HUDEP-2 (cell line): ENCODE measurements at regions not wholly inside any gene's neighbourhood (a gene's known extent, or its start where the extent isn't known, plus 50 kb on each side); places are given as distances from the start of the nearest gene placed in this dataset.
"Not testable (repeated sequence)": the region's sequence is repeated elsewhere in the genome, so short reads cannot be mapped to it uniquely, and the experiment has no call there.

Experiments
- DNase-seq, 76 experiments: peaks; one replicate each; lab custom pipeline; 2025; ENCODE audit not compliant: unreplicated experiment in 76 of 76; lab: John Stamatoyannopoulos, UW

DNA sequence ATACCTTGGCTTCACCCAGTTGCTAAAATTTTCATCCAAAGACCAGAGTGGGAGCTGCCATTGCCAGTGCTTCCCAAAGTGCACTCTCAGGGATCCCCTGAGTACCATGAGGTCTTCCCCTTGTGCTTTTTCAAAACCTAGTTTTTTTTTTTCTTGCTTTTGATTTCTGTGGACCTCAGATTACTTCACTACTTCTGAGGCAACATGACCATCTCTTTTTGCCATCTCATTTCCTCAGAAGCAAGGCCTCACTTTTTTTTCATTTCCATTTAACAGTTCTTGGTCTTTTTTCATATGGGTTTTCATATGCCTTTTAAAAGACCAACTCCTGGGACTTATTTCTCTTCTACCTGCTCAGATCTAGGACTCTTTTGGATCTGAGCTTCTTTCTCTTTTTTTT lies 64.1 kb upstream of the MMS22L start:
- DNase-seq = no peak

DNA sequence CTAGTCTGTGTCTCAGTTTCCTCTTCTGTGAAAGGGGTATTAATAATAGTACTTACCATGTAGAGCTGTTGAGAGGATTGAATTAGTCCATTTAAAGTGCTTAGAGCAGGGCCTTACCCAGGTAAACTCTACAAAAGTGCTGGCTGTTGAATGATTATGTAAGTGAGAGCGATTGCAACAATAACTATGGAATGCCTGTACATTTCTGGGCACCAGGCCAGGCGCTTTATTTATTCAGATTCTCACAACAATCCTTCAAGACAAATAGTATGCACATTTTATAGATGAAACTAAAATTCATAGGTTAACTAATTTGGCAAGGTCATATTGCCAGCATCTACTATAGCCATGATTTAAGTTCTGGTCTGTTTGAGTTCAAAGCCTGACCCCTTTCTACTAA lies 78.3 kb upstream of the MMS22L start:
- no peak for DNase-seq

DNA sequence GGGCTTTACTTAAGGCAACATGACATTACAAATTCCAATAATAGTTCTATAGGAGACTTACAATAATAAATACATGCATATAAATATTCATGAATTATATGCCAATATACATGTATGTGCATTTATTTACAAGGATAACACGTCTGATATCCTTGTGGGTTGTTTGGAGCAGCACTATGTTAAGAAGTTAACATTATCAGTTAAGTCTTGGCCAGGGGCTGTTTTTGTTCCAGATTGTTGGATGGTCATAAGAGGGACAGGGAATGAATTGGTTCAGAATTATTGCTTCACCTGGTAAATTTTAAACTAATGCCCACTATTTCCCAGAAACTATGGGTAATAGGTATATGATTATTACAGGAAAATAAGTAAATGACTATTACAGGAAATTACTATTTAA lies 81.3 kb upstream of the MMS22L start:
- DNase-seq = no peak

DNA sequence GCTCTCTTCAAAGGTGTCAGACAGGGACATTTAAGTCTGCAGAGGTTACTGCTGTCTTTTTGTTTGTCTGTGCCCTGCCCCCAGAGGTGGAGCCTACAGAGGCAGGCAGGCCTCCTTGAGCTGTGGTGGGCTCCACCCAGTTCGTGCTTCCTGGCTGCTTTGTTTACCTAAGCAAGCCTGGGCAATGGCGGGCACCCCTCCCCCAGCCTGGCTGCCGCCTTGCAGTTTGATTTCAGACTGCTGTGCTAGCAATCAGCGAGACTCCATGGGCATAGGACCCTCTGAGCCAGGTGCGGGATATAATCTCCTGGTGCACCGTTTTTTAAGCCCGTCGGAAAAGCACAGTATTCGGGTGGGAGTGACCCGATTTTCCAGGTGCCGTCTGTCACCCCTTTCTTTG lies 99.1 kb upstream of the MMS22L start:
- not testable (repeated sequence) for DNase-seq

DNA sequence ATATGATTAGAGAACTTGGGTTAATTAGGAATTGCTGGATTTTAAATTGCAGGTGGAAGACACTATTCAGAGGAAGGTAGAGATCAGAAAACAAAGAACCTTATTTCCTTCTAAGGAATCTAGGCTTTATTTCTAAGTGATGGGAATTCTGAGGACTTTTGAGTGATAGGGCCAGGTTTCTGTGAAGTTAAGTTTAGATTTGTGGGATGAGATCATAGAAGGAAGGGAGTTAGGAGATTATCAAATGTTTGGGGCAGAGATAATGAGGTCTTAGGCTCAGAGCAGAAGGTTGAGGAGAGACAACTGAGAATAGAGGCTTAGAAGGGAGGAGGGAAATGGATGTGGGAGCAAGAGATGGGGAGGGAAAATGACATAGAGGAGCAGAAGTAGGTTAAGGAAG lies 109.7 kb upstream of the MMS22L start:
- DNase-seq = no peak

DNA sequence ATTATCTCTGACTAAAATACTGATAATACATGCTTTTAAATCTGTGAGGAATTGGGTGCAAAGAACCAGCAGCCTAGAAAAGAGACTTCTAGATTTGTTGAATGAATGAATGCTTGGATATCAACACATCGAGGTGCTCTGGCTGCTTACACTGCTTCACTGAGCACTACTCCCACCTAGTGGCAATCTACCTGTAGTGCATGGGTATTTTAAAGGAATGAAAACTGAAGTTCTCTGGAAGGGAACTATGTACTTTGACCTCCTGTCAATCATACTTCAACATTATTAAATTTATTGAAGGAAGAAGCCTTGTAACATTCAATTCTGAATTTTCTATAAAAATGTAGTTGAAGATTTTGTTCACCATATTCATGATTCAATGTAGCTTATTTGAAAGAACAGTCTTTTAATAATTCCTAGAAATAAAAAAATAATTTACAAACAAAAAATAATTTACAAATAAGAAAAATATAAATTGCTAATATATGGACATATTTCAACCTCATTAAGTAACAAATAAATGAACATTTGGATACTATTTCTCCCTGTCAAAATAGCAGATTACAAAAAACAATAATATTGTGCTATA lies 111.2 kb upstream of the MMS22L start:
- peak in 59 of 76 experiments; percentile 1 to 82 (median 52) for DNase-seq

DNA sequence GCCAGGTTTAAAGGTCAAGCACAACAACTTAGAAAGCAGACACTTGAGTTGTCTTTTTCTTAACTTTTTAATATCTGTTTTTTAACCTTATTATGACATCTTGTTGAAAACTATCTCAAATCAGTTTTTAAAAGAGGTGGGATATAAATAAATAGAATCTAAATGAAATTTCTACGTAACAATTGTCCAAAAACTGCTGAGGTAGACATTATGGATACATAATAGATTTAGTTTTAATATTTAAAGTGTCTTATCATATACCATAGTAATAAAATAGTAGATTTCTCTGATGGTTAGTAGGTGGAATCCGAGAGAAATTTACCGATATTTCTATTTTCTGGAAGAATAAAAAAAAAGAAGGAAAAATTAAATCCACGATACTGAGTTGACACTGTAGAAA lies 113.9 kb upstream of the MMS22L start:
- no peak for DNase-seq

DNA sequence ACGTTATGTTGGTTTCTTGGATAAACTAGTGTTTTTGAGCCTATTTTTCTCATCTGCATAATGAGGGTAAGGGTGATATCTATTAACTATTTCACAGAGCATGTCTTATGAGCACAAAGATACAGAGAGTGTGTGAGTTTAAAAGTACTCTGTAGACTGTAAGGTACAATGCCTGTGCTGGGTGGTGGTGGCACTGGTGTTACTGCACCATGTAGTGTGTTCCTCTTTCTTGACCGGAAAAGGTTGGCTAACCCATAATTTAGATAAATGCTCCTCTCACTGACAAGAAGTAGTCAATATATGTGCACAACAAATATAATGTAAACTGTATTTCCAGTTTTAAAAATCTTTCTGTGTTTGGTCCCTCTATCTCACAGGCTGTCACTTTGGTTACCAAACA lies 116.2 kb upstream of the MMS22L start:
- DNase-seq = no peak

DNA sequence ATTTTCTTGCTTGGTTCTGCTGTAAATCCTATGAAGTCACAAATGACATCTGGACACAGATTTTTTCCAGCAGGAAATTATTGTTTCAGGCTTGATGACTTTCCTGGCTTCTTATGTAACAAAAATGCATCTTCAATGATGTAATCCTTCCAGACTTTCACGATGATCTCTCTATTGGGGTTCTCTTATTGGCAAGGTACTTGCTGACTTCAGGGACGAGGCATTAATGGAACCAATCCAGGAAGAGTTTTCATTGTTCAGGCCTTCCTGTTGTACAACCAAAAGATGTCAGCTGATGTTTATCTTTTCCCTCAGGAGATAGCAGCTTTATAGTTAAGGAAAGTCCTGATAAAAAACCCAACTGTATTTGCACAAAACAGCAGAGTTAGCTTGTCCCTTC lies 118.5 kb upstream of the MMS22L start:
- DNase-seq = no peak

DNA sequence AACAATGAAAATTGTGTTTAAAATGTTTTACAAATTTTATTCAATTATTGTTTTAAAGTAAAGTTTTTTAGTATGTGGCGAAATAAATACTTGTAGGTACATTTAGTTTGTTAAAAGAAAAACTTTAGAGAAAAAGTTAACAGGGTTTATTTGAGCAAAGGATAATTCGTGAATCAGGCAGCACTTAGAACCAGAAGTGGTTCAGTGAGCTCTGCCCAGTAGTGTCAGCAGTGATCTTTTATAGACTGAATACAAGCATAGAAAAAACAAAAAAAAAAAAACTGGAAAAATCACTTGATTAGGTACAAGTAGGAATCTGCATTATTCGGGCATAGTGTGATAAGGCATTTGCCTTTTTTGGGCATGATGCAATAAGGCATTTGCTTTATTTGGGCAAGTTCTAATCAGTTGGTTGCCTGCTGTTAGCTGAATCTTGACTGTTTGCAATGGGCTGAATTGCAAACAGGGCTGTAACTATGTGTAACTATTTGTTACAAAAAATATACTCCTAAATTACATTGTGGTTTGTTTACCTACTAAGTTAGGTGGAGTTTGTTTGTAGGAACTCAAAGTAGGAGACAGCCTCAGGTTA lies 122.9 kb upstream of the MMS22L start:
- DNase-seq = no peak

DNA sequence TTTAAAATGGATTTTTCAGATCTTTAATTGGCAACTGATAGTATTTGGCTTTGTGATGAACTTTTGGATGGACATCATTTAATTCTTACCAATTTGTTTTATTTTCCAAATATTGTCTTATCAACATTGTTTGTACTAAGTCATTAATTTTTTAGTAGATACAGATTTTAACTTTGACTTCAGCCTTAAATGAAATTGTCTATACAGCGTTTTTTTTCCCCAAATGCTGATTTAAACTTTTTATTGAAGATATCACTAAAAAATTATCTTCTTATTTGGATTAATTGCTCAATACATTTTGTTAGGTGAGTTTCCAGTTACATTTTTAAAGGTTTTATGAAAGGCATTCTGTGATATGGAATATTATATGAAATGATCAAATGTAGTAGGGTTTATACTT lies 123.6 kb upstream of the MMS22L start:
- DNase-seq = no peak

DNA sequence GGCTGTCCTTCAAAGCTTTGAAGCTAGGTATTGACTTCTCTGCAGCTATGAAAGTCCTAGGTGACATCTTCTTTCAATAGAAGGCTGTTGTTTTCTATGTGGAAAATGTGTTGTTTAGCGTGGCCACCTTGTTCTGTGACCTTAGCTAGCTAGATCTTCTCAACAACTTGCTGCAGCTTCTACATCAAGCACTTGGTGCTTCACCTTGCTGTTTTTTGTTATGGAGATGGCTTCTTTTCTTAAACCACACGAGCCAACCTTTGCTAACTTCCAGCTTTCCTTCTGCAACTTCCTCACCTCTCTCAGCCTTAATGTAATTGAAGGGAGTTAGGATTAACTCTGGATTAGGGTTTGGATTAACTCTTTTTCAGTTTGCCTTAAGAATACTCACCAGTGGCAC lies 128.6 kb upstream of the MMS22L start:
- DNase-seq = no peak

DNA sequence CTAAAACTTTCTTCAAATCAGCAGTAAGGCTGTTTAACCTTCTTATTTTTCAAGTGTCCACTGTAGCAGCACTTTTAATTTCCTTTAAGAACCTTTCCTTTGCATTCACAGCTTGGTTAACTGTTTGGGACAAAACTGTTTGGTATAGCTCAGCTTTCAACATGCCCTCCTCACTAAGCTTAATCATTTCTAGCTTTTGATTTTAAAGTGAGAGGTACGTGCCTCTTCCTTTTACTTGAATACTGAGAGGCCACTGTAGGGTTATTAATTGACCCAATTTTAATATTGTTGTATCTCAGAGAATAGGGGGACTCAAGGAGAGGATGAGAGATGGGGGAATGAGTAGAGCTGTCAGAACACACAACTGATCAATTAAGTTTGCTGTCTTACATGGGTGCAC lies 129.5 kb upstream of the MMS22L start:
- DNase-seq = no peak

DNA sequence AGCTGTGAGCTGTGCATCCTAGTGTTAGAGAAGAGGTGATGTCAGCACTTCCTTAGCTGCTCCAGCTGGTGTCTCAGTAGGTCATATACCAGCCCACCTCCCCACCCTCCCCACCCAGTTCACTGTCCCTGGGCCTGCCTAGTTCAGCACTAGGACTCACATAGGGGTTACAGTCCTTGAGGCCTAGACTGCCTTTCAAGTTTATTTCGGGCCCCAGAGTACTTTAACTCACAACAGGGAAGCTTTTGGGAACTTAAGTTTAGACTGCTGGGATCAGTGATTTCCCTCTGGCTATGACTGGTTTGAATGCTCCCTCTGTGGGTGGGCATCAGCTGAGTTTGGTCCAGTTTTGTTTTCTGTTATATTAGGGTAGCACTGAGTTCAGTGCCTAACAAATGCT lies 139.2 kb upstream of the MMS22L start:
- no peak for DNase-seq

DNA sequence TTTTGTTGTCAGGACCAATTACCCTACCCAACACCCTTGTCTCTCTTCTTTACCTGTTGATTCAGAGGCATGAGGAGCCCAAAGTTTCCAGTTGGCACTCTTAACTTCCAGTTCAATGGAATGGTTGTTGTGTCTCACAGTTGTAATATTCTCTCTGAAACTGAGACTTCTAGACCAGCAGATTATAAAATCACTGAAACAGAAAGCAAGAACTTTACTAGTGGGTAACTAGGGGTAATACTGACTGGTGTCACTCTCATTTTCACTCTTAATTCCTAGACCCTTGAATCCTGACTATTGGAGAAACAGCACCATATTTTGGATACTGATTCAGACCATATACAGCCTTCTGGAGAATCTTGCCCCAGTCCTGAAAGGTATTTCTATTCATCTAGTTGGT lies 140.2 kb upstream of the MMS22L start:
- no peak for DNase-seq

DNA sequence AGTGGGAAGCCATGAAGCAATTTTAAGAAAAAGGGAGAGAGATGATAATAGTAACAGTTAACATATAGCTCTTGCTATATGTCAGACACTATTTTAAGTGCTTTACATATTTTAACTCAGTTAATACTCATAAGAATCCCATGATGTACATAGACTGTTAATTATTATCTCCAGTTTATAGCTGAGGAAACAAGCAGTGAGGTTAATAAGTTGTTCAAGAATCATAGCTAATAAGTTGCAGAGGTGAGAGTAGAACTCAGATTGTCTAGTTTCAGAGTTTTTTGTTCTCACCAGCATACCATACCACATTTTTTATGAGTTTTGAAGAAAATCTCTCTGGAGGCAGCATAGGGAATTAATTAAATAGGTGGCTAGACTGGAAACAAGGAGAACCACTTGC lies 144.6 kb upstream of the MMS22L start:
- no peak for DNase-seq

DNA sequence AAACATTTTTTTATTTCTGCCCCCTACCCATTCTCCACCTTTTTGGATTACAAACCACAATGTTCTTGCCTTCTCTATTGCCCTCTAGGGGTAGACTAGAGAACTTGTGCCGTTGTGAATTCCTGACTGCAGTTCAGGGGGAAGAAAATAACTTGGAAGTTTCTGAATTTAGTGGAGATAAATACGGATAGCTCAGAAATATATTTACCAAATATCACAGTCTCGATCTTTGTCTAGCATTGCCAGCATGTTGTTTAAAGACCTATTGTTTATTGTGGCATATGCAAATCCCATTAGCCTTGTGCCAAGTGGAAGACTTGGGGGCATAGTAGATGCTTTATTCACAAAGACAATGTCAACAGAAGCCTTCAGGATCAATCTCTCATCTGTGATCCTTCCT lies 154.1 kb upstream of the MMS22L start:
- peak in 4 of 76 experiments; percentile 11 to 18 (median 12) for DNase-seq

DNA sequence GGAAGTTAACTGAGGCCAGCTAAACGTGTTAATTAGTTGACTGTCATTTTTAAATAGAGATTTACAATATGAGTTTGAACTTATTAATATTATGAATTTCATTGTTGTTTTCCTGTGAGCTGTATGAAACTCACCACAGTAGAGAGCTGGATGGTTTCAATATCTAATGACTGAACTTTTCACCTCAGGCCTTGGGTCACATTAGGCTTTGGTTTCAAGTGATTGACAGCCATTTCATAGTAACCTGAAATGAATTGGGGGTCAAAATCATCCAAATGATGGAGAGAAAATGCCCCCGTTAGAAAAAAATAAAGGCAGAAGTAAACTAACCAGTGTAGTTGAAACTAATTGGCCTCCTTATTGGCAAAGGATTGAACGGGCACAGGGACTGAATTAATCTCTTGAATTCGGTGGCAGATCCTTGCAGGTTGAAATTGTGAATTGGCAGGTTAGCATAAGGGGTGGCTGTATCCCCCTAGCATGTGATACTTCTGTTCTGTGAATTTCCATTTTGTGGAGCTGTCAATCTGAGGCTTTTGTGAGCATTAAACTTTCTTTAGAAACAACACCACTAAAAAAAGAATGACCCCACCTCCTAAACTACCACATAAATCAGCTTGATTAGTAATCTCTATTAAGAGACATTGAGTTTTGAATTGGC lies 155.1 kb upstream of the MMS22L start:
- no peak for DNase-seq

DNA sequence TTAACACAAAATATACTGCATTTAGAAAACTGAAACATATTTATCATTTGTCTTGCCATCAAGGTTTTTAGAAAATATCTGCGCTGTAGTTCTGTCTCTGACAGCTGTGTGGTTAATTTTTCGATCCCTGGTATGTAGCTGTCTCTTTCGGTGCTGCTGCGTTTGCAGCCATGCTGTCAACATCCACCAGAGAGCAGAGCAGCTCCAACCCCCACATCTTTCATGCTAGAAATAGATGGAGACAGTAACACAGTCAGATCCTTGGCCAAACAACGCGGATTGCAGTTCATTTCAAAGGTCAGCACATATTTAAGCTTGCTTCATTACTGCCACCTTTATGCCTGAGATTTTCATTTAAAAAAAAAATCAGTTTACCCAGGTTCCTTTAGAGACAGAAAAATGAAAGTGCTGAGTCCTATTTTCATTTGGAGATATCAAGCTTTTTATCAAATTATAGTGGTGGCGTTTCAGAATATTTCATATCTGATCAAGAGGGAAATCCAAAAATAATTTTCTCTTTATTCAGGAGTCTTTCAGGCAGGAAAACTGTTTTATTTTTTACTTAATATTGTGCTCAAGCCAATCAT lies 157.7 kb upstream of the MMS22L start:
- DNase-seq = peak in 6 of 76 experiments; percentile 1 to 32 (median 21)

DNA sequence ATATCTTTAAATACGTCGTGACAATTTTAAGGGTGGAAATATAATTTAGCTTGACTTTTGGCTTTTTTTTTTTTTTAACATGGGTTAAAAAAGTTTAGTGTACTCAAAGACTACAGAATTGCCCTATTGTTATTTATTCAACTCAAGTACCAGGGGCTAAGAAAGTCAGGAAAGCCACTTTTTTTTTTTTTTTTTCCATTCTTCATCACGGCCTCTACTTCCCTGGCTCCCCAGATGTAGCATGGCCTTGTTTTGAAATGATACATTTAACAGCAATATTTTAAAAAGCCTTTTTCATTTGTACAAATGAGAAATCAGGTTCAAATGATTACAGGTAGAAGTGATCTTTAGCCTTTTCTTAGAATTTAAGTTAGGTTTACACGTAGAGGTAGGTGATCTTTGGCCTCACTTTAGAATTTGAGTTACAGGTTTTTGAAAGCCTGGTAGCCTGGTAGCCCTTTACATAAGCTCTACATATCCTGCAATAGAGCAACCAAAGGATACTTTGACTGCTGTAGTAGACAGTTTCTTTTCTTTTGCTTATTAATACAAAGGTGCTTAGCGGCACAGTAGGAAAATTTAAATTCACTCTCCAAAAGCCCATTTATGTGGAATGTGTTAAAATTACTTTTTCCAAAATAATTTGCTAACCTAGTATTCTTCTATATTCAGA lies 160.5 kb upstream of the MMS22L start:
- no peak for DNase-seq

DNA sequence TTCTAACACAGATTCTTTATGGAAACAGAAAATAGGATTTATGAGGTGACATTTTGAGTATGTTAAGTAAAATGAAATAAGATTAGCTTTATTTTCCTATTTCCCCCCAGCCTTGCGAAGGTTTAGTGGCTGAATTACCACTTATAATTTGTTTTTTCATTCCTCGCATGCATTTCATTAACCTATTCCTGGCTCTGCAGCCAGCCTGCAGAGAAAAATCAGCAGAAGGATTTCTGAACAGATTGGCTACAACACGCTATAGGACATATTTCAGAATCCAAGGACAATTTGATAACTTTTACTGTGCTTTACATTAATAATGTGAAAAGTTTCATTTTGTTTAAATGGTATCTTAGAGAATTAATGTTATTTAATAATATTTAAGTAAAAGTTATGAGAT lies 162.4 kb upstream of the MMS22L start:
- DNase-seq = no peak
